Mesendoderm (in vitro differentiated cells): ENCODE measurements at regions not wholly inside any gene's neighbourhood (a gene's known extent, or its start where the extent isn't known, plus 50 kb on each side); places are given as distances from the start of the nearest gene placed in this dataset.

Experiments used
- DNase-seq: peaks from one replicate; pipeline ENCODE4 v3.0.0; 2013
- H2AK5ac ChIP-seq: 2 replicates; pipeline ENCODE4 v1.6.1; 2013; ENCODE audit warnings: low read length, inconsistent platforms
- H2BK120ac ChIP-seq: 2 replicates; pipeline ENCODE4 v1.6.1; 2013; ENCODE audit warnings: low read depth, mild to moderate bottlenecking, low read length, moderate library complexity, mixed read lengths
- H2BK15ac ChIP-seq: replicated peaks from 2 replicates; pipeline ENCODE4 v1.6.1; 2013; ENCODE audit warnings: low read depth, mild to moderate bottlenecking, moderate library complexity
- H2BK5ac ChIP-seq: 2 replicates; pipeline ENCODE4 v1.6.1; 2013; ENCODE audit warnings: low read length, inconsistent platforms
- H3K18ac ChIP-seq: 2 replicates; pipeline ENCODE4 v1.6.1; 2013; ENCODE audit warnings: mild to moderate bottlenecking, low read length, mixed read lengths
- H3K23ac ChIP-seq: one replicate; pipeline ENCODE4 v1.6.1; 2013; ENCODE audit warnings: low read length
- H3K27ac ChIP-seq: 2 replicates; pipeline ENCODE4 v1.5.1; 2013; ENCODE audit warnings: low read depth, mild to moderate bottlenecking, inconsistent platforms, low read length, moderate library complexity
- H3K27me3 ChIP-seq: 2 replicates; pipeline ENCODE4 v1.6.1; 2013; ENCODE audit warnings: low read length, control low read depth, mild to moderate bottlenecking, inconsistent platforms; ENCODE audit not compliant: insufficient read depth, poor library complexity
- H3K36me3 ChIP-seq: 2 replicates; pipeline ENCODE4 v1.6.1; 2013; ENCODE audit warnings: low read length, inconsistent platforms; ENCODE audit not compliant: control insufficient read depth, insufficient read depth
- H3K4ac ChIP-seq: one replicate; pipeline ENCODE4 v1.6.1; 2013; ENCODE audit warnings: low read depth, mild to moderate bottlenecking, low read length, moderate library complexity
- H3K4me1 ChIP-seq: 2 replicates; pipeline ENCODE4 v1.6.1; 2013; ENCODE audit warnings: low read depth, low read length, inconsistent platforms; ENCODE audit not compliant: control insufficient read depth
- H3K4me2 ChIP-seq: 2 replicates; pipeline ENCODE4 v1.6.1; 2013; ENCODE audit warnings: low read length
- H3K4me3 ChIP-seq: 2 replicates; pipeline ENCODE4 v1.5.1; 2013; ENCODE audit warnings: mild to moderate bottlenecking, low read length
- H3K56ac ChIP-seq: one replicate; pipeline ENCODE4 v1.6.1; 2013; ENCODE audit warnings: low read length
- H3K79me1 ChIP-seq: 2 replicates; pipeline ENCODE4 v1.6.1; 2013; ENCODE audit warnings: low read length, inconsistent platforms
- H3K79me2 ChIP-seq: 2 replicates; pipeline ENCODE4 v1.6.1; 2013; ENCODE audit warnings: mild to moderate bottlenecking, low read length; ENCODE audit not compliant: control insufficient read depth, insufficient read depth
- H3K9ac ChIP-seq: 2 replicates; pipeline ENCODE4 v1.6.1; 2013; ENCODE audit warnings: low read length, inconsistent platforms
- H4K5ac ChIP-seq: one replicate; pipeline ENCODE4 v1.6.1; 2013; ENCODE audit warnings: low read length
- H4K8ac ChIP-seq: one replicate; pipeline ENCODE4 v1.6.1; 2013; ENCODE audit warnings: low read depth, mild to moderate bottlenecking, control low read depth, low read length, moderate library complexity
- WGBS: extraction: QIAGEN DNeasy Blood & Tissue Kit; methylation state at CpG from one replicate; pipeline ENCODE4 v1.1.7; 2013; ENCODE audit warnings: low lambda C conversion rate, missing lambda C conversion rate; ENCODE audit not compliant: insufficient coverage; ENCODE audit errors: extremely low coverage; 5-methylcytosine and 5-hydroxymethylcytosine counted together

DNA sequence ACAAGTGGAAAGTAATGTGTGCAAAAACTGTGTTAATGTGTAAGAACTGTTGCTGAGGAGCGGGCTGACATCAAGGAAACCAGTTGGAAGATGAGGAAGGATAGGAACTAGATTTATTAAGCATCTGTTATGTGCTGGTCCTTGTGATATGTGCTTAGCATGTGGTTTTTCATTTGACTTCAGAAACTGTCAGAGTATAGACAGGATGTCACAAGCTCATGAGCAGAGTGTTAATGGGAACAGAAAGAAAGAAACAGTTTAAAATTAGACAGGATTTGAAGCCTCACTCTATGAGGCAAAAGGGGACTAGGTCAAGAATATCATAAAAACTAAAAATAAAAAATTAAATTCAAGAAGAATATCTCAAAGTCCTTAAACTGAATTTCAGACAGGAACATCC, 270.6 kb upstream of the DPPA4 start:
- no peak overlapping the region for H3K23ac ChIP-seq
- no peak for DNase-seq
- no CpG with 5 or more reads among the region's 1 CpG for WGBS
- no peak overlapping the region for H4K5ac ChIP-seq
- no peak overlapping the region for H2AK5ac ChIP-seq
- H3K4me1 ChIP-seq, result no peaks in the 10 kb centered on the region
- H4K8ac ChIP-seq, result no peak overlapping the region
- H2BK5ac ChIP-seq, result no peak overlapping the region
- H3K27ac ChIP-seq, result no peak overlapping the region
- H3K36me3 ChIP-seq, result no peaks in the 10 kb centered on the region
- H3K4me3 ChIP-seq, result no peak overlapping the region
- H3K9ac ChIP-seq, result no peak overlapping the region
- no peaks in the 10 kb centered on the region for H3K27me3 ChIP-seq
- no peak overlapping the region for H3K56ac ChIP-seq
- no peaks in the 10 kb centered on the region for H3K79me2 ChIP-seq
- no peaks in the 10 kb centered on the region for H3K79me1 ChIP-seq
- no peak overlapping the region for H3K4me2 ChIP-seq
- no peak overlapping the region for H2BK15ac ChIP-seq
- no peak overlapping the region for H3K18ac ChIP-seq
- no peak overlapping the region for H3K4ac ChIP-seq
- H2BK120ac ChIP-seq, result no peak overlapping the region

DNA sequence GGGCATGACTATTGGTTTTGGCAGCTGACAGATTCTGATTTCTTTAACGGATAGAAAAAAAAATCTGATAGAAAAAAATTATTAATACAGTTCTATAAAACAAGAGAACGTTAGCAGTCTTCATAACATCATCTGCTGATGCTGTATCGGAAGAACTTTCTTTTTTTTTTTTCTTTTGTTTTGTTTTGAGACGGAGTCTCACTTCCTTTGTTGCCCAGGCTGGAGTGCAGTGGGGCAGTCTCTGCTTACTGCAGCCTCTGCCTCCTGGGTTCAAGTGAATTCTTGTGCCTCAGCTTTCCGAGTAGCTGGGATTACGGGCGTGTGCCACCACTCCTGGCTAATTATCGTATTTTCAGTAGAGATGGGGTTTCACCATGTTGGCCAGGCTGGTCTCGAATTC, 271.2 kb upstream of the DPPA4 start:
- Histone ChIP-seq H2BK120ac (no peak overlapping the region), H3K79me1 (no peaks in the 10 kb centered on the region), H3K79me2 (no peaks in the 10 kb centered on the region), H4K5ac (no peak overlapping the region), H3K23ac (no peak overlapping the region), H3K18ac (no peak overlapping the region), H4K8ac (no peak overlapping the region), H3K4me3 (no peak overlapping the region), H3K27ac (no peak overlapping the region), H3K9ac (no peak overlapping the region), H3K4me2 (no peak overlapping the region), H3K4me1 (no peaks in the 10 kb centered on the region), H2BK15ac (no peak overlapping the region), H2AK5ac (no peak overlapping the region), H3K36me3 (no peaks in the 10 kb centered on the region), H3K27me3 (no peaks in the 10 kb centered on the region), H2BK5ac (no peak overlapping the region), H3K56ac (no peak overlapping the region), H3K4ac (no peak overlapping the region)
- no peak for DNase-seq
- WGBS, result no CpG with 5 or more reads among the region's 9 CpGs

DNA sequence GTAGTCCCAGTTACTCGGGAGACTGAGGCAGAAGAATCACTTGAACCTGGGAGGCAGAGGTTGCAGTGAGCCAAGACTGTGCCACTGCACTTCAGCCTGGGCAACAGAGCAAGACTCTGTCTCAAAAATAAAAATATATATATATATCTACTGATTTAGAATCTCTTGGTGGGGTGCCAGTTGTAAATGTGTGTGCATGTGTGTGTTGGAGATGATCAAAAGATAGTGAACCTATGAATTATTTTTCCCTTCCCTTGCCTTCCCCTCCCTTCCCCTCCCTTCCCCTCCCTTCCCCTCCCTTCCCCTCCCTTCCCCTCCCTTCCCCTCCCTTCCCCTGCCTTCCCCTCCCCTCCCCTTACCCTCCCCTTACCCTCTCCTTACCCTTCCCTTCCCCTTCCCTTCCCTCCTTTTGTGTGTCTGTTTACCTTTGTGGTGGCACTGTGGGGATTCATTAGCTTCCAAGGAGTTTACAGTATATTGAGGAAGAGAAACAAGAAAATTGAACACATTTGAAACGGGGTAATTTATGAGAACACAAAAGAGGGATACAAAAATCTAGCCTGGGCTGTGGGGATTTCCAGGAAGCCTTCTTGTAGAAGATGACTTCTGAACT, 281.5 kb upstream of the DPPA4 start:
- Histone ChIP-seq H3K79me1 (no peaks in the 10 kb centered on the region), H3K36me3 (no peaks in the 10 kb centered on the region), H2AK5ac (no peak overlapping the region), H2BK5ac (no peak overlapping the region), H3K4me2 (no peak overlapping the region), H3K27me3 (no peaks in the 10 kb centered on the region), H4K8ac (no peak overlapping the region), H3K4me3 (no peak overlapping the region), H3K4me1 (no peaks in the 10 kb centered on the region), H3K4ac (no peak overlapping the region), H3K23ac (no peak overlapping the region), H3K9ac (no peak overlapping the region), H2BK120ac (no peak overlapping the region), H3K56ac (no peak overlapping the region), H4K5ac (no peak overlapping the region), H3K18ac (no peak overlapping the region), H2BK15ac (no peak overlapping the region), H3K79me2 (no peaks in the 10 kb centered on the region), H3K27ac (no peak overlapping the region)
- no CpG with 5 or more reads among the region's 2 CpGs for WGBS
- no peak for DNase-seq

- no peaks in the 10 kb centered on the region for H3K36me3 ChIP-seq
- H3K18ac ChIP-seq, result no peak overlapping the region
- no peak overlapping the region for H2AK5ac ChIP-seq
- H4K5ac ChIP-seq, result no peak overlapping the region
- no peaks in the 10 kb centered on the region for H3K4me1 ChIP-seq
- DNase-seq, result no peak
- no peak overlapping the region for H4K8ac ChIP-seq
- H2BK15ac ChIP-seq, result no peak overlapping the region
- H3K79me1 ChIP-seq, result no peaks in the 10 kb centered on the region
- H3K79me2 ChIP-seq, result no peaks in the 10 kb centered on the region
- no peaks in the 10 kb centered on the region for H3K27me3 ChIP-seq
- no peak overlapping the region for H3K56ac ChIP-seq
- H3K27ac ChIP-seq, result no peak overlapping the region
- no peak overlapping the region for H2BK5ac ChIP-seq
- no peak overlapping the region for H3K4me3 ChIP-seq
- H3K4me2 ChIP-seq, result no peak overlapping the region
- H2BK120ac ChIP-seq, result no peak overlapping the region
- H3K4ac ChIP-seq, result no peak overlapping the region
- H3K23ac ChIP-seq, result no peak overlapping the region
- H3K9ac ChIP-seq, result no peak overlapping the region
These were observed 294.6 kb upstream of the DPPA4 start for GRCh38 chr3:109631897-109632296.

DNA sequence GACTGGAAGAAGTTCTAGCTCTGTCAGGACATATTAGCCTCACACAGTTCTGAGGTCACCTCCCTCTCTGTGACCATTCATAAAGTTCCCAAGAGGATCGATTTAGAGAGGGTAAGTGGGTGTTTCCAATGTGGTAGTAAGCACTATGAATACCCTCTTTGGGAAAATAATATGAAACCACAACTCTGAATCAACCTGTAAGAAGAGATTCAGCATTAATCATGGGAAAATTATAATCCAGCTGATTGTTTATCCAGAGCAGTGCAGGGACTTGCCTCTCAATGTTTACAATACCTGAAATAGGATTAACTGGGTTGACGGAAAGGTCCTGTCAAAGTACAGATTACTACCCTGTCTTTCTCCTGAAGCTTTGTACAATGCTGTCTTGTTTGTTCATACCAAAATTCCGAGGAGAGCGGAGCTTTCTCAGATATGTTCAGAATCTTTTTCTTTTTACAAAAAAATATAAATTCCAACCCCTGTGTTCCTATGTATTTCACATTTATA, 302.9 kb upstream of the DPPA4 start:
- Histone ChIP-seq H2BK15ac (no peak overlapping the region), H3K9ac (no peak overlapping the region), H3K4me2 (no peak overlapping the region), H3K27me3 (no peaks in the 10 kb centered on the region), H4K5ac (no peak overlapping the region), H3K4me1 (no peaks in the 10 kb centered on the region), H2BK5ac (no peak overlapping the region), H3K23ac (no peak overlapping the region), H3K56ac (no peak overlapping the region), H3K36me3 (no peaks in the 10 kb centered on the region), H3K18ac (no peak overlapping the region), H3K79me2 (no peaks in the 10 kb centered on the region), H4K8ac (no peak overlapping the region), H2BK120ac (no peak overlapping the region), H3K4me3 (no peak overlapping the region), H3K27ac (no peak overlapping the region), H3K4ac (no peak overlapping the region), H2AK5ac (no peak overlapping the region), H3K79me1 (no peaks in the 10 kb centered on the region)
- DNase-seq, result no peak
- no CpG with 5 or more reads among the region's 4 CpGs for WGBS

DNA sequence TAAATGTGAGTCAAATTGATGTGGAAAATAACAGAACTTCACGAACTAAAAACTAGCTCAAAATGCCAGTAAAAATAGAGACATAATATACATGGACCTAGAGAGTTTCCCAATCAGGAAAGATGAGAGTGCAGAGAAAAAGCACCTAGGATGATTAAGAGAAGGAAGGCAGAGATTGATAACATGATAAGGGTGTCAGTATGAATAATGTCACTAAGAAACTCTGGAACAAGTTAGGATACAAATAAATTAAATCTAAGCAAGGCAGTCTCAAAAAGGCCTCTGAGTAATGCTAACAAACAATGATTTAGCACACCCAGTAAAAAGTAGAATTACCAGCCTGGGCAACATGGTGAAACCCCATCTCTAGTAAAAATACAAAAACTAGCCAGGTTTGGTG, 304.7 kb upstream of the DPPA4 start:
- H2BK15ac ChIP-seq, result no peak overlapping the region
- H3K9ac ChIP-seq, result no peak overlapping the region
- H3K18ac ChIP-seq, result no peak overlapping the region
- H4K5ac ChIP-seq, result no peak overlapping the region
- no peaks in the 10 kb centered on the region for H3K79me2 ChIP-seq
- DNase-seq, result no peak
- no peaks in the 10 kb centered on the region for H3K27me3 ChIP-seq
- no peak overlapping the region for H3K4me2 ChIP-seq
- H2BK5ac ChIP-seq, result no peak overlapping the region
- H3K56ac ChIP-seq, result no peak overlapping the region
- H3K36me3 ChIP-seq, result no peaks in the 10 kb centered on the region
- no peak overlapping the region for H3K4ac ChIP-seq
- H3K27ac ChIP-seq, result no peak overlapping the region
- H4K8ac ChIP-seq, result no peak overlapping the region
- H3K23ac ChIP-seq, result no peak overlapping the region
- H3K4me3 ChIP-seq, result no peak overlapping the region
- H2AK5ac ChIP-seq, result no peak overlapping the region
- H2BK120ac ChIP-seq, result no peak overlapping the region
- H3K4me1 ChIP-seq, result no peaks in the 10 kb centered on the region
- no CpG with 5 or more reads among the region's 1 CpG for WGBS
- no peaks in the 10 kb centered on the region for H3K79me1 ChIP-seq
